Stimulated activated CD4-positive, alpha-beta T cell treated with anti-CD3 and anti-CD28 coated beads, TNF-alpha, amount 100 ng/mL, for 4 hours (primary cell): ENCODE measurements at regions not wholly inside any gene's neighbourhood (a gene's known extent, or its start where the extent isn't known, plus 50 kb on each side); places are given as distances from the start of the nearest gene placed in this dataset.

ENCODE experiments used
- DNase-seq, 3 experiments: peaks; one replicate each; pipeline ENCODE4 v3.0.0-alpha.2; 2020; ENCODE audit warnings: low read depth in 3 of 3

DNA sequence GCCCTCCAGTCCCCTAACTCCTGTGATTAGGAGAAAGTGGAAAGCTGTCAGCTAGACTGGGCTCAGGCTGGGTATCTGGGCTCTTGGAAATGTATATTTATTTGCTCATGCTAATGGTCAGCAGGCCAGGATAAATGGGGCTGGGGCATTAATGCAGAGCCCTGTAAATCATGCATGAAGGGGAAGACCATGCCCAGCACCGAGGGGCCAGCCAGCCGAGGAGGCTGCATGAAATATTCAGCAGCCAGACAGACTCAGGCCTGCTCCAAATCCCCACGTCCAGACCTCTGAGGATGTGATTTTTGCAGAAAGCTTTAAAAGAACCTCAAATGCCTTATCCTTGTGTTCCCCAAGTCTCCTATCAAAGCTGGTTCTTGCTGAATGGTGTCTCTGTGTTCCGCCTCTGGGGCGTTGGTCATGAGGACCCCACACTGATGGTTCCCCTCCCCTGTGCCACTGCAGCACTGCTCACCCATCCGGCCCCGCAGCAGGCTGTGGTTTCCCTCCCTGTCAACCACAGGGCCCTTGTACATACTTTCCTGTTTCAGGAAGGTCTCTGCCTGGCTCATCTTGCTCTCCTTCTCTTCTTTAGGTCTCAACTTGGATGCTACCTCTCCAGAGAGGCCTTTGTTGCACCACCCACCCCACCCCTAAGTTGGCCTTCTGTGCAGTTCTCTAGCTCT, 358.4 kb downstream of the CDH26 start:
- DNase-seq = no peak

DNA sequence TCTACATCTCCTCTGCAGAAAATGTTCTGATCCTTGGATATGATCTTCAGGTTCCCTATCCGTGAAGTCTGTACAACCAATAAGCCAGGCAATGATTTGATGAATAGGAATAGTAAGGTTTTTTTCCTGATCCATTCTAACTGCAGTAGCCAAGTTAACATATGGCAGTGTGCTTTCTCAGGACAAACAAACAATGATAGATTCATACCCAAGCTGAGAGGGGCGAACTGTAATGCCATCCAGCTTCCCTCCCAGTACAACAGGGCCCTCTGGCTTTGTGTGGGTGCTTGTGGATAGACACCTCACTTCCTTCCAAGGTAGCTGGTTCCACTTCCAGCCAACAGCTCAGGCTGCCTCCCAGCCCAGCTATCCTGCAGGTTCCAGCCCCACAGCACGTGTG, 359.2 kb downstream of the CDH26 start:
- DNase-seq = no peak

DNA sequence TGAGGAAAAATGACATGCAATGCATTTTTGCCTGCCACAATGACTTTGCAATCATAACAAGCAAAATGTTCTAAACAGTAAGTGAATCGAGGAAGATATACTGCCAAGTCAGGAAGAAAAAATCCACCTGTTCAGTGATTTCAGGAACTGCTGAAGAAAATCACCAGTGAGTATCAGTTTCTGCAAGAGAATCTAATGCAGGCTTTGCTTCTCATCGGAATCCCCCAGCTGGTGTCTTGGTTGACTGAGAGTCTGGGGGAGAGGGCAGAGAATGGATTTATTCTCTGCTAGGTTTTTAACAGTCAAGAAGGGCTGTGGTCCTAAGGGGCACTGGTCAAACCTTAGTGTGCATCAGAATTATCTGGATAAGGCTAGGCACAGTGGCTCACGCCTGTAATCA, 363.4 kb downstream of the CDH26 start:
- DNase-seq = no peak

DNA sequence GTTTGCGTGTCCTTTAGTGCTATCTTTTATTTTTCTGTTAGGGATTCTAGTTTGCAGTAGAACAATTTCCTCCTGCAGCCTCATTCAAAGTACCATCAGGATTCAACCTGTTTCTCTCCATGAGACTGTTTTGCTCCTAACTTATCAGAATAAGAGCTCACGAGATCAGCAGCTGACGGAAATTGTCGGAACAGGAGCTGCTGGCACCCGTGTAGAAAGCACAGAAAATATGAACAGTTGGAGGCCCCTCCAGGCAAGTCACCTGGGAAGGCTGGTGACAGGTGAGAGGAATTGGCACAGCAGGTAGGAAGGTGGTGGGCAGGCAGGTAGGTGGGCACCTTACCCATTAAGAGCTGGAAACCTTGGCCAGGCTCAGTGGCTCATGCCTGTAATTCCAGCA, 368.6 kb downstream of the CDH26 start:
- no peak for DNase-seq

DNA sequence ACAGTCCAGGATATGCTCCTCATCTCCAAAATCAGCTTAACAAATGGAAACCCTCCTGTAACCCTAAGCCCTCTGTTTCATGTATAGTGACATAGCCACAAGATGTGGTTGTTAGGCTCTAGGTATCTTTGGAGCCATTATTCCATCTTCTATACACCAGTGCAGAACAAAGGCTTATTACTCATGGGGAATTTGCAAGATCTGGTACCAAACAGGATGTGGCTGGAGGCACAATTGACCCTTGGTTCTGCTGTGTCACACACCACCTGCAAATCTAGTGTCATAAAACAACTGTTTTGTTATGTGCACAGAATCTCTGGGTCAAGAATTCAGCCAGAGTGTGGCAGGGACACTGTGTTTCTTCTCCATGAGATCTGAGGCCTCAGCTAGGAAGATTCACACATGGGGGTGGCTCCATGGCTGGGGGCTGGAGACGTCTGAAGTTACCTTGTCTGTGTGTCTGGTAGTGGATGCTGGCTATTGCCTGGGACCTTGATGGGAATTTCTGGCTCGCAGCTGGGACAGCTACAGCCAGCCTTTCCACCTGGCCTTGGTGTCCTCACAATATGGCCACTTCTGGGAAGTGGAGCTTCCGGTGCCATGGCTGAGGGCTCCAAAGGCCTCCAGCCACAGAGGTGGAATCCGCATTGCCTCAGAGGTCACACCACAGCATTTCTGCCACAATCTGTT, 369.9 kb downstream of the CDH26 start:
- no peak for DNase-seq

DNA sequence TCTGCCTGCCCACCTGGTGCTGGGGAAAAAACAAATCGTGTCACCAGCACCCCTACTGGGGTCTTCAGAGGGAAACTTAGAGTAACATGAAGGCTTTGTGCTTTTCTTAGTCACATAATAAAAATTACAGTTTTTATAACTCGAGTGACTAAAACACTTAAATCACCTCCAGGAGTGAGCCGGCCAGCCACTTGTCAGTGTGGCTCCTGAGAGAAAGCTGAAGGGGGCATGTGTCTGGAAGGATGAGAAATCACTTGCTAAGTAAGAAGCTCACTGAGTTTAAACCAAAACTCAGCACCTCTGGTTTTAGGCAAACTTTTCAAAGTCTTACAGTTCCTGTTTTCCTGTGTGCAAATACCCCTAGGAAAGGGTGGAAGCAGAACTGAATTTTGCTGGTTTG, 372.2 kb downstream of the CDH26 start:
- DNase-seq = no peak

DNA sequence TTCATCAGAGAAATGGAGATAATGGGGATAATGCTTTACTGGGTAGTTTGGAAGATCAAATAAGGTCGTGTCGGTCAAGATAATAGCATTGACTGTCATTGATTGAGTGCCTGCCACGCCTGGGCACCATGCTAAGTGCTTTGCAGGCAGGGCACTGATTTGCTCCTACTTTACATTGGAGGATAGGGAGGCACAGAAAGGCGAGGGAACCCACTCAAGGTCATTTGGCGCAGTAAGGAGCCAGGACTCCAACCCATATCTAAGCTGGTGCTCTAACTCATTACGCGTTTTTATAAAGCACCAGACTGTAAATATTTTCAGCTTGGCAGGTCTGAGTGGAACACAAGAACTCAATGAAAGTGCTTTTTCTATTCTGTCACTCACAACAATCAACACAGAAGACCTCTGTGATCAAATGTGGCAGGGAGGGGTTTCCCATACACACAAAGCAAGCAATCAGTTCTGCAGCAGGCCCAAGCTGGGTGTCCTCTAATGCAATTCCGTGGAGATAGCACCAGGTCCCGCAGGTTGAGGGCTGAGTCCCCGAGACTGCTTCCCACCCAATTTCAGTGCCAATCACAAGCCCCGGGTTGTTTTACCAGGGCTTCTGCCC, 373.6 kb downstream of the CDH26 start:
- DNase-seq = no peak

DNA sequence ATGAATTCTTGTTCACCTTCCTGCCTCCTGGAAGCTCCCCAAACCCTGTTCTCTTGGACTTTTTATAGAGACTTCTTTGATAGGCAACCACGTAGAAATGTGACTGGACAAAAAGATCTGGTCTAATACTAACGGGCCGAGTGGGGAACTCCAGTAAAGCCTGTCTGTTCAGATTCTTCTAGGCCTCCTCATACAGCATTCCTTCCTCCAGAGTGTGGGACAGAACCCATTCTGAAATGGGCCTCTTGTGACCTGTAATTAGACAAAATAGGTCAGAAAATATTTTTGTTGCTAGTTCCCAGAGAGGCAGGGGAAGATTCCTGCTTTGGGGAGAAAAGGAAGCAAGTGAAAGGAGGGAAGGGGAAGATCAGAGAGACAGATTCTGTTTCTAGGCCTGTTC, 374.3 kb downstream of the CDH26 start:
- DNase-seq = no peak

DNA sequence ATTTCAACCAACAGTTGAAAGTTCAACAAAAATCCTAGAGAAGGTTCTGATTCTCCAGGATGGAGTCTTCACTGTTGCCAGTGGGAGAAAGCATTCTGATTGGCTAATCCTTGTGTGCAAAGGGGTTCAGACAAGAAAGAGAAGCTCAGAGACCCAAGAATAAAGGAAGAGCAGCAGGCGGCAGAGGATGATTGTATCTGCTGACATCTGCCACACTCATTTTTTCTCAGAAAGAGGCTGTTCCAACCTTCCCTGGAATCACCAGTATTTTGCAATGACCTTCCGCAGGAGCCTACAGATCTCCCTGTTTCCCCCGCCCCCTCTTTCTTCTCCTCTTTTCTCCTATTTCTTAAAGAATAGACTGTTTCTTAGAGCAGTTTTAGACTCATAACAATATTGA, 376.7 kb downstream of the CDH26 start:
- no peak for DNase-seq

DNA sequence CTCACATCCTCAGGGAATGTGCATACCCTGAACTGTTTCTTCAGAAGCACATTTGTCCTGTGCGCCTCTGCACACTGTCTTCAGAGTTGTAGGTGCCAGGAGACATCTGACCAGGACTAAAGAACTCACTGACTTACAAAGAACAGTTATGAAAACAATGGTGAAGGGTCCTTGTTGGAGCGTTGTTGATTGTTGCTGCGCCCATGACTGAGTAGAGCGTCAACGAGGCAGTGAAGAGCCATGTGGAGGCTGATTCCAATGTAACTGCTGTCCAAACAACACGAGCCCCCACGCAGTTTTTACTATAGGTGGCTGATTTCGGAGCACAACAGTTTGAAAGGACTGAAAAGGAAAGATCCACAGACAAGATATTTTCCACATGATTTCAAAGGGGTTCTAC, 380.3 kb downstream of the CDH26 start:
- DNase-seq = no peak

DNA sequence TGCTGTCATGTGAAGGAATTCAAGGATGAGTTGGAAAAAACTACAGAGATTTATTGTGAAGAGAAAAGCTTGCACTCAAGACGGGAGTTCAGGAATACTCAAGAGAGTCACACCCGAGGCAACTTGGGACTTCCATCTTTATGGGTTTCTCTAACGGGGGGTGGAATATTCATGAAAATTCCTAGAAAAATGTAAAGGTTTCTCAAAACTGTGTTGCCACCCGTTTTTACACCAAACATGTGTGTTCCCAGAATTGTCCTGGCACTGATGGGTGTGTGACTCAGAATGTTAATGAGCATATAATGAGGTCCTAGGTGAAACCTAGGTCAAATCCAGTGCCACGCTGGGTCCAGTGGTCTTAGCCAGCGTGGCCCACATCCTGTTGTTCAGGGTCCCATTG, 381.5 kb downstream of the CDH26 start:
- no peak for DNase-seq

DNA sequence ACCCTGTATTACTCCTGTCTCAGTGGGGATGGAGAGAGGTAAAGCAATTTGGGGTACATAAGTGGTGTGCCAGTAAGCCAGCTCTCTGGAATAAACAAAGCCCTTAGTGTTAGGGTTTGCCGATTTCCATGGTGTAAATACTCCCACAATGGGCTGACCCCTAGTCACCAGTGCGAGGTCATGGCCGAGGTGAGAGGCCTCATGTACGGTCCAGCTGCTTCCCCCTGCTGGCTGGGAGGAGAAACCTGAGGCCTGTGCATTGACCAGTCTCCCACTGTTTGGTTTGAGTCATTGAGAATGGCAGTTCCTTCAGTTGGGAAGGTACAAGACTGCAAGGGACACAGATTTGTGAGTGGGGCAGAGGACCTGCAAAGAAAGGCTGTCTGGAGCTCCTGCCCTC, 382.0 kb downstream of the CDH26 start:
- DNase-seq = no peak

DNA sequence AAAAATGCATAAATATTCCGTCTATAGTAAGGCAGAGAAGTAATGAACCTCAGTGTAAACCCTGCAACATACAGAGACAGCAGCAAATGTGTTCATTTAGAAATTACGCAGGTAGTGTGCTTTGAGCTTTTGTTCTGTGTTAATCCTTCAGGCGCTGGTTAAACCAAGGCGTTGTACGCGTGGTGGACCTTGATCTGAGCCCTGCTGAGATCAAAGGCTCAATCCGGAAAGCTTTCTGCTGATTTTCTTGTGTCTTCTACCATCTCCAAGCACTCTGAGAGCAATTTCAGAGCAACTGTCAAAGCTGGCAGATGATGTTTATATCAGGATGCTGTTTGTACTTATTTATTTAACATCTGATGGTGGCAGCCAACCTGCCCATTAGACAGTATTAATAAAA, 382.8 kb downstream of the CDH26 start:
- no peak for DNase-seq

DNA sequence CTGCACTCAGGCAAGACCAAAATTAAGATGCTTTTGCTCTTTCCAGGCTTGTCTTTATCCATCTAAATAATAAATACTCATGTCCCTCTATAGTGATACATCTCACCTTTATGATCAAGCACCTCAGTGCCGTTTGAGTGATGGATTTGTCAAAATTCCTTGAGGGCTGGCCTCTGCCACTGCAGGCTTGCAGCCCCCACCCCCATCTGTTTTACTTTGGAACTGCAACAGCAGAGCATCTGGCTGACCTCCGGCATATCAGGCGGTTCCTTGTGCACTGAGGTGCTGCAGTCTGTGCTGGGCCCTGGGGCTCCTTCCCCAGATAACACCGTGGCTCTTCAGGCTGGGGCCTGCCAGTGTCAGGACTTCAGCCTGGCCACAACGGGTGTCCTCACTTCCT, 386.9 kb downstream of the CDH26 start:
- no peak for DNase-seq

DNA sequence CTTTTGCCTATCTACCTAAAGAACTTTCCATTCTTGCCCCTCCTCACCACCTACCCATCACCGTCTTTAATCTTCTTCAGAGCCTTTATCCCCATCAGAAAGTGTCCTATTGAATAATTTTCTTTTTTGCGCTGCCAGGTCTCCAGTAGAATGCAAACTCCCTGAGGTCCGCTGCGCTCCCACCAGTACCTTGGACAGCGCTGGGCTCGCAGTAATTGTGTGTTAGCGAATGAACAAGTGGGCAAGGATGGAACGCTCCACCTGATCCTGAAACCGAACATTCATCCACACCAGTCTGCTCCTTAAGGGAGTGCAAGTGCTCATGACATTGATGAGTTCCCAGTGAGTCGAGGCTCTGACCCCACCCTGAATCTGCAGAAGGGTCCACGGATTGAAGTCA, 391.2 kb downstream of the CDH26 start:
- DNase-seq = no peak

DNA sequence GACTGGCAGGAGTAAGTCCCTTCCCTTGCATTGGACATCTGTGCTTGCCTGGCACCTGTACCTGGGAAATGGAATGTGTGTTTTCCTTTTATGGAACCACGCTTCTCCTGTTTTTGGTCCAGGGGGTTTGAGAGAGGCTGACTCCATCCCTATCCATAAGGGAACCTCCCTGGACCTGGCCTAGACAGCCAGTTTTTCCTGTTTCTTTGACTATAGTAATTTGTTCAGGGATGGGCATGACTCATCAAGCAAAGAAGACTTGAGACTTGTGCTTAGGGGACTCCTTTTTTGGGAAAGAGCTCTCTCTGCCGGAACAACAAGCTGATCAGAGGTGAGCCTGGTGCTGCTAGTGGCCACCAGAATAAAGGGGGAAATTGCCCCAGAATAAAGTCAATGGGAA, 393.8 kb downstream of the CDH26 start:
- no peak for DNase-seq

DNA sequence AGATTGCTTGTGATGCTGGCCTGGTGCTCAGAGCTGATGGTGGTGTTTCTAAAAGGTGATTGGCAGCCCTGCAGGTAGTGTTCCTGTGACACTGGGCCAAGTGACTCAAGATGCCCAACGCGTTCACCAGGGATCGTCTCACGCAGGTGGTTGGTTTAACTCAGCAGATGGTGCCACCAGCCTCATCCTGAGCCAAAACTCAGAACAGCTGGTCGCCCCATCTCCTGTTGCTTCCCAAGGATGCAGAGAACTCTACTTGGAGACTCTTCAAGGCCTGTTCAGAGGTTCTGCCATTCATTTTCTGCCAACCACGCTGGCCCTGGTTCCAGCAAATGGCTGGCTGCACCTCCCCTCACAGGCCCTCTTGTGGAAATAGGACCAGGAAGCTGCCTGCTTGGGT, 394.4 kb downstream of the CDH26 start:
- no peak for DNase-seq

DNA sequence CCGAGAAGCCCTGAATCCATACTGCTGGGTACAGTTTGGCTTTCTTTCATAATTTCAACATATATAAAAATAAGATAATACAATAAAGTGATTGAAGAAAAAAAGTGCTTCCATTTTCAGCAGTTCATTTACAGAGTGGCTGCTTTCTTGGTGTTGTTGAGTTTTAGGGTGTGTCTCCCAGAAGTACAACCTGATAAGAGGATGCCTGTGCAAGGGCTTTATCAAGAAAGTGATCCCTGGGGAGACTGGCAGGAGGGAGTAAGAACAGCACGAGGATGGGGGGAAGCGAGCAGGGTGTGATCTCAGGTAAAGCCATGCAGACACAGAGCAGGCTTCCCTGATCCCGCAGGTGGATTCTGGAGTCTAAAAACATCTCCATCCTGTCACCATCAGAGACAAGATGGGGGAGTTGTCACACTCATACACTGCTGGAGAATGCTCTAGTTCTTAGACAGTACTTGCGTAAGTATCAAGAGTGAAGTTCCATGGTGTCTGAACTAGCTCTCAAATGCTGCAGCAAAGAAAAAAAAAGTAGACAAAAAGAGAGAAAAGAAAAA, 395.9 kb downstream of the CDH26 start:
- DNase-seq = no peak

DNA sequence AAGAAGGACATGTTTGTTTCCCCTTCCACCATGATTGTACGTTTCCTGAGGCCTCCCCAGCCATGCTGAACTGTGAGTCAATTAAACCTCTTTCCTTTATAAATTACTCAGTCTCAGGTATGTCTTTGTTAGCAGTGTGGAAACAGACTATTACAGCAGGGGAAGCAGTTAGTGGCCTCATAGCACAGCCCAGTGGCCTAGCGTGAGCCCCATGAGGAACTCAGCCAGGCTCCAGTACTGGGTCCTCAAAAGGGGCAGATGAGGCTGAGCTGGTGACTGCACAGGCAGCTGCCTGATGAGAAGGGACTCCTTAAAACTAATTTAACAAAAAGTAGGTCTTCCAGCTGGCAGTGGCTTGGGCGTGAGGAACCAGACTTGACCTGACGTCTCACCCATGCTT, 399.9 kb downstream of the CDH26 start:
- DNase-seq = no peak

DNA sequence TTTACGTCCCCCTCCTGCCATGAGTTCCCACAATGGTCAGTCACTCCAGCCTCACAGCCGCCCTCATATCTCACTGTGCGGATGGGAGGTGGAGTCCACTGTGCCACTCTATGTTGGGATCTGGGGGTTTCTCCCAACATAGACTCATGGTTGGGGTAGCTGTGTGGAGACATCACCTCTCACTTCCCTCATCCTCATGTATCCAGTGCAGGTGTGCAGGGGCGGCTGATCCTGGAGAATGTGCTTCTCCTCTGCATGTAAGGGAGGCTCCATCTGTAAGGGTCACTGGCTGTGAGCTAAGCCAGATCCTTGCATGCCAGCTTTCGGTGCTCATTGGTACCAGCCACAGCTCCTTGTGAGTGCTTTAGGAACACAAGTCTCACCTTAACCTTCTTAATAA, 400.8 kb downstream of the CDH26 start:
- DNase-seq = no peak

DNA sequence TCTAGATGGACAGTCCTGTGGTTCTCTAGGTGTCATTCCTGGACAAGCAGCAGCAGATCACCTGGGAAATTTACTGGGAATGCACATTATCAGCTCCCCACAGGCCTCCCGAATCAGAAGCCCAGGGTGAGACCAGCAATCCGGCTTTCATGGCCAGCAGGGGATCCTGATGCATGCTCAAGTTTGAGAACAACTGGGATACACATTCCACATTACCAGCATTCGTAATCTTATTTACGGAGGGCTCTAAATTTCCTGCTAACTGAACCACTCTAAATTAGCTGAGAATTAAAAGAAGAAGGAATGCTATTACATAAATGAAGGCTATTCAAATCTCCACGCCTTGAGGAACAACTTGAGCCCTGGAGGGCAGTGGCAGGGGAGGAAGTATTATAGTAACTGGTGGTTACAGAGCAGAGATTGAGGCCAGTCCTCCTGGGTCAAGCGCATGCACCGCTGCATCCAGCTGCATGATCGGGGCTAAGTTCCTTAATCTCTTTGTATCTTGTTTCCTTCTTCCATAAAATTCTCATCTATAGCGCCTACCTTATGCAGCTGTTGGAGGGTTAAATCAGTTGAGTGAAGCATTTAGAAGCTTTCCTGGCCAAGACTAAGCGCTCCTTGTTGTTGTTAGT, 403.7 kb downstream of the CDH26 start:
- no peak for DNase-seq

DNA sequence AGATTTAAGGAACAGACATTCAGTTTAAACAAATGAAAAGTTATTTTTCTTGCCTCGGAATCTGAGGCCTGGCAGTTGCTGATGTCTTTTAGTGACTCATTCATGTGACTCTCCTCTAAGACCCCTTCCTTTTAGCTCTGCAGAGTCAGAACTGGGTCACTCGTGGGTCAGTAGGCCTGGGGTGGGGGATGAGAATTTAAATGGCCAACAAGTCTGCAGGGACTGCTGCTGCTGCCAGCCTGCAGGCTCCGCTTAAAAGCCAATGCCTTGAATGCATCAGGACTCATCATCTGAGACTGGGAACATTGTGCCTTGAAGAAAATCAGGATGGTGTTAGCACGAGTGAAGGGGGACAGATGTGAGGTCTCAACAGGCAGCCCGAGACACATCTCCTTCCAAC, 404.3 kb downstream of the CDH26 start:
- no peak for DNase-seq

DNA sequence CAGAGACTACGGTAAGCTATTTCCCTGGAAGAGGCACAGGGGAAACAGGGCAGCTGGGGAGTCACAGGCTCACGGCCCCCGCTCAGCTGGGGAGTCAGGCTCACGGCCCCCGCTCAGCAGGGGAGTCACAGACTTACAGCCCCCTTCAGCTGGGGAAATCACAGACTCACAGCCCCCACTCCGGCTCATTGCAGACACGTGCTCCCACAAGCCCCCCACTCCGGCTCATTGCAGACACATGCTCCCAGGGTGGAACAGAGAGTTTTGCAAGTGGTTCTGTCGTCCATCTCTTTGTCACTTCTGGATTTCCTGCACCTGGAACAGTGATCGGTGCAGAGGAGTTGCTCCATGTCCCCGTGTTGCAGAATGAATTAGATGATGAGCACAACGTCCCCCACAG, 405.5 kb downstream of the CDH26 start:
- DNase-seq = no peak
